ENCODE measurements at regions not wholly inside any gene's neighbourhood (a gene's known extent, or its start where the extent isn't known, plus 50 kb on each side); places are given as distances from the start of the nearest gene placed in this dataset.
"Not testable (repeated sequence)": the region's sequence is repeated elsewhere in the genome, so short reads cannot be mapped to it uniquely, and the experiment has no call there.

GRCh38 chr13:50627111-50627510, 216.4 kb downstream of the DLEU7 start:
- no peak for TF ChIP-seq CTCF (IDR thresholded peaks at IDR 0.05; ENCODE audit: control extremely low read depth, extremely low read depth, low read depth, missing control alignments)
- DNase-seq (ENCODE audit: extremely low spot score) = no peak
- POLR2A ChIA-PET = no interaction called here
- CTCF ChIA-PET = no interaction called here

- POLR2A ChIA-PET; DNase-seq (ENCODE audit: extremely low spot score): not testable (repeated sequence)
- CTCF ChIA-PET = interaction anchor here (1.0 kb wide), 1 partner anchor 8 kb away, joined by 3 read pairs; no protein-coding TSS in a partner anchor
Observed at GRCh38 chr13:50628512-50628911, 215.0 kb downstream of the DLEU7 start.

- no peak for DNase-seq (ENCODE audit: extremely low spot score)
- POLR2A ChIA-PET = no interaction called here
- CTCF ChIA-PET = interaction anchor here (1.0 to 1.2 kb wide), 2 partner anchors 9 to 28 kb away, joined by 3 read pairs; no protein-coding TSS in a partner anchor
- no peak for TF ChIP-seq CTCF (IDR thresholded peaks at IDR 0.05; ENCODE audit: control extremely low read depth, extremely low read depth, low read depth, missing control alignments)
Observed at GRCh38 chr13:50629497-50629896, 214.0 kb downstream of the DLEU7 start.

- ChIA-PET CTCF (interaction anchor here (1.2 kb wide), 1 partner anchor 29 kb away, joined by 3 read pairs; no protein-coding TSS in a partner anchor), POLR2A (no interaction called here)
- no peak for DNase-seq (ENCODE audit: extremely low spot score)
- TF ChIP-seq CTCF (IDR thresholded peaks at IDR 0.05; ENCODE audit: control extremely low read depth, extremely low read depth, low read depth, missing control alignments) = no peak
Observed at GRCh38 chr13:50629966-50630365, 213.5 kb downstream of the DLEU7 start.

- TF ChIP-seq CTCF (IDR thresholded peaks at IDR 0.05; ENCODE audit: control extremely low read depth, extremely low read depth, low read depth, missing control alignments) = no peak
- POLR2A ChIA-PET = no interaction called here
- no peak for DNase-seq (ENCODE audit: extremely low spot score)
- CTCF ChIA-PET = interaction anchor here (1.2 kb wide), 1 partner anchor 30 kb away, joined by 3 read pairs; no protein-coding TSS in a partner anchor
Observed at GRCh38 chr13:50631041-50631440, 212.5 kb downstream of the DLEU7 start.

- no peak for DNase-seq (ENCODE audit: extremely low spot score)
- no peak for TF ChIP-seq CTCF (IDR thresholded peaks at IDR 0.05; ENCODE audit: control extremely low read depth, extremely low read depth, low read depth, missing control alignments)
- ChIA-PET POLR2A (no interaction called here), CTCF (interaction anchor here (1.1 to 2.6 kb wide), 7 partner anchors 12 to 278 kb away, joined by 3 to 8 read pairs (median 4); no protein-coding TSS in a partner anchor)
Observed at GRCh38 chr13:50634339-50634738, 209.2 kb downstream of the DLEU7 start.

GRCh38 chr13:50635504-50635903, 208.0 kb downstream of the DLEU7 start:
- ChIA-PET CTCF (interaction anchor here (0.7 to 2.2 kb wide), 11 partner anchors 11 to 658 kb away, joined by 3 to 8 read pairs (median 4); no protein-coding TSS in a partner anchor), POLR2A (interaction anchor here (0.7 kb wide), 1 partner anchor 109 kb away, joined by 3 read pairs; no protein-coding TSS in a partner anchor)
- no peak for TF ChIP-seq CTCF (IDR thresholded peaks at IDR 0.05; ENCODE audit: control extremely low read depth, extremely low read depth, low read depth, missing control alignments)
- no peak for DNase-seq (ENCODE audit: extremely low spot score)
